GM19463 (cell line): ENCODE measurements at regions not wholly inside any gene's neighbourhood (a gene's known extent, or its start where the extent isn't known, plus 50 kb on each side); places are given as distances from the start of the nearest gene placed in this dataset.

Experiments used
- ATAC-seq: cut with Tn5 transposase; IDR thresholded peaks from one replicate; pipeline ENCODE4 v1.9.1; 2021; ENCODE audit warnings: mild to moderate bottlenecking, moderate library complexity; ENCODE audit not compliant: unreplicated experiment

- ATAC-seq, result no peak
Observed at GRCh38 chr3:127405791-127406190, 117.9 kb upstream of the PRR20G start.

GRCh38 chr3:127405010-127405598 lies 117.3 kb upstream of the PRR20G start:
- ATAC-seq, result no peak

GRCh38 chr3:127404221-127405009 lies 116.6 kb upstream of the PRR20G start:
- no peak for ATAC-seq

GRCh38 chr3:127403795-127404194 lies 115.9 kb upstream of the PRR20G start:
- no peak for ATAC-seq

- no peak for ATAC-seq
Observed at GRCh38 chr3:127399154-127399553, 111.3 kb upstream of the PRR20G start.

- no peak for ATAC-seq
Observed at GRCh38 chr3:127396473-127396872, 108.6 kb upstream of the PRR20G start.

GRCh38 chr3:127395663-127396355 lies 108.0 kb upstream of the PRR20G start:
- no peak for ATAC-seq

GRCh38 chr3:127394984-127395662 lies 107.3 kb upstream of the PRR20G start:
- ATAC-seq, result no peak

GRCh38 chr3:127394031-127394430 lies 106.2 kb upstream of the PRR20G start:
- no peak for ATAC-seq

- ATAC-seq, result no peak
Observed at GRCh38 chr3:127393131-127393820, 105.4 kb upstream of the PRR20G start.

- no peak for ATAC-seq
Observed at GRCh38 chr3:127392156-127392490, 104.3 kb upstream of the PRR20G start.

GRCh38 chr3:127391436-127392155 lies 103.8 kb upstream of the PRR20G start:
- no peak for ATAC-seq

GRCh38 chr3:127390365-127391025 lies 102.6 kb upstream of the PRR20G start:
- ATAC-seq, result no peak

GRCh38 chr3:127389913-127390312 lies 102.1 kb upstream of the PRR20G start:
- ATAC-seq, result no peak

- ATAC-seq, result no peak
Observed at GRCh38 chr3:127389420-127389819, 101.6 kb upstream of the PRR20G start.

- no peak for ATAC-seq
Observed at GRCh38 chr3:127388427-127388826, 100.6 kb upstream of the PRR20G start.

- ATAC-seq, result no peak
Observed at GRCh38 chr3:127387556-127388153, 99.8 kb upstream of the PRR20G start.

- no peak for ATAC-seq
Observed at GRCh38 chr3:127387119-127387518, 99.3 kb upstream of the PRR20G start.

- ATAC-seq, result no peak
Observed at GRCh38 chr3:127386490-127386889, 98.6 kb upstream of the PRR20G start.

GRCh38 chr3:127385540-127385870 lies 97.7 kb upstream of the PRR20G start:
- no peak for ATAC-seq
